SK-N-SH (cell line): ENCODE measurements at regions not wholly inside any gene's neighbourhood (a gene's known extent, or its start where the extent isn't known, plus 50 kb on each side); places are given as distances from the start of the nearest gene placed in this dataset.

ENCODE experiments used
- CTCF ChIA-PET: fragments of 300-600, 350-600 bp; formaldehyde crosslinking; extraction: SDS; loops from one replicate; lab custom pipeline; 2021; lab: Yijun Ruan, JAX
- POLR2A ChIA-PET: fragments of 350-600 bp; sonication (Branson Sonifier 250); formaldehyde crosslinking; extraction: SDS; loops from one replicate; lab custom pipeline; 2020; ENCODE audit warnings: antibody characterized with exemption, inconsistent platforms; lab: Yijun Ruan, JAX
- DNase-seq: peaks from one replicate; pipeline ENCODE4 v3.0.0; 2012
- H2AFZ ChIP-seq: fragments of 200-600 bp; sonication (generic); 2 replicates; pipeline ENCODE4 v1.8.1; 2016; ENCODE audit warnings: antibody characterized with exemption, mild to moderate bottlenecking, low read depth
- H3F3A ChIP-seq: fragments of 200-600 bp; sonication (generic); replicated peaks from 2 replicates; pipeline ENCODE3; 2016; ENCODE audit warnings: antibody characterized with exemption, mild to moderate bottlenecking; ENCODE audit not compliant: insufficient read depth
- H3K27ac ChIP-seq, 2 experiments: fragments of 200-500 bp in 1 of 2; fragments of 200-600 bp in 1 of 2; sonication (Bioruptor generic) in 1 of 2; sonication (generic), shearing (Covaris generic) in 1 of 2; 2 replicates each; pipeline versions ENCODE4 v1.5.1 to v1.6.1; 2014 to 2016; ENCODE audit warnings: low read depth in 2 of 2, inconsistent platforms in 1 of 2, low read length in 1 of 2, mild to moderate bottlenecking in 1 of 2, mixed read lengths in 1 of 2
- H3K27me3 ChIP-seq: fragments of 200-600 bp; sonication (generic), shearing (Covaris generic); 2 replicates; pipeline ENCODE4 v1.6.1; 2016; ENCODE audit warnings: mixed run types; ENCODE audit not compliant: insufficient read depth
- H3K36me3 ChIP-seq, 2 experiments: fragments of 200-500 bp in 1 of 2; fragments of 200-600 bp in 1 of 2; sonication (Bioruptor generic) in 1 of 2; sonication (generic) in 1 of 2; replicated peaks in 1 of 2; 2 replicates each; pipeline versions ENCODE3 to v1.5.1; 2014 to 2016; ENCODE audit warnings: low read length in 1 of 2, mild to moderate bottlenecking in 1 of 2; ENCODE audit not compliant: insufficient read depth in 2 of 2, control insufficient read depth in 1 of 2
- H3K4me1 ChIP-seq, 2 experiments: fragments of 200-500 bp in 1 of 2; fragments of 200-600 bp in 1 of 2; sonication (Bioruptor generic) in 1 of 2; sonication (generic), shearing (Covaris generic) in 1 of 2; 2 replicates each; pipeline versions ENCODE4 v1.5.1 to v1.6.1; 2014 to 2016; ENCODE audit warnings: low read depth in 1 of 2, low read length in 1 of 2, mixed run types in 1 of 2; ENCODE audit not compliant: insufficient read depth in 2 of 2, control insufficient read depth in 1 of 2
- H3K4me2 ChIP-seq: fragments of 200-600 bp; sonication (generic), shearing (Covaris generic); 2 replicates; pipeline ENCODE4 v1.6.1; 2017; ENCODE audit warnings: mixed run types
- H3K4me3 ChIP-seq, 2 experiments: fragments of 200-500 bp in 1 of 2; fragments of 200-600 bp in 1 of 2; sonication (Bioruptor generic) in 1 of 2; sonication (generic), shearing (Covaris generic) in 1 of 2; 2 replicates each; pipeline versions ENCODE4 v1.5.1 to v1.8.1; 2014 to 2016; ENCODE audit warnings: low read depth in 2 of 2, inconsistent platforms in 1 of 2, low read length in 1 of 2, mild to moderate bottlenecking in 1 of 2, mixed read lengths in 1 of 2, moderate library complexity in 1 of 2
- H3K79me2 ChIP-seq: fragments of 200-600 bp; sonication (generic); 2 replicates; pipeline ENCODE4 v1.8.1; 2017; ENCODE audit warnings: mild to moderate bottlenecking; ENCODE audit not compliant: insufficient read depth
- H3K9ac ChIP-seq: fragments of 200-600 bp; sonication (generic); 2 replicates; pipeline ENCODE4 v1.6.1; 2017; ENCODE audit warnings: mixed run types
- H3K9me2 ChIP-seq: fragments of 200-600 bp; sonication (generic); 2 replicates; pipeline ENCODE4 v1.6.1; 2017; ENCODE audit warnings: mixed run types
- H3K9me3 ChIP-seq: fragments of 200-600 bp; sonication (generic); 2 replicates; pipeline ENCODE4 v1.6.1; 2017; ENCODE audit warnings: mixed run types, mild to moderate bottlenecking, moderate library complexity
- H4K20me1 ChIP-seq: fragments of 200-600 bp; sonication (generic); 2 replicates; pipeline ENCODE4 v1.6.1; 2017; ENCODE audit warnings: mild to moderate bottlenecking, mixed run types; ENCODE audit not compliant: insufficient read depth
- CHD2 ChIP-seq: fragments of 150-350 bp; IDR thresholded peaks from 2 replicates; pipeline ENCODE4 v1.6.1; 2018; ENCODE audit warnings: low read length; ENCODE audit not compliant: partially characterized antibody
- ELF1 ChIP-seq: IDR thresholded peaks from 2 replicates; pipeline ENCODE4 v1.4.0; 2012
- FOXJ3 ChIP-seq: sonication (generic); formaldehyde crosslinking; IDR thresholded peaks from 2 replicates; pipeline ENCODE4 v1.5.1; 2020; ENCODE audit warnings: mild to moderate bottlenecking, missing genetic modification reagents
- FOXM1 ChIP-seq: IDR thresholded peaks from 2 replicates; pipeline ENCODE4 v1.4.0; 2012; ENCODE audit warnings: low read depth, mild to moderate bottlenecking
- GABPA ChIP-seq: IDR thresholded peaks from 2 replicates; pipeline ENCODE4 v1.4.0; 2012; ENCODE audit warnings: low read depth, mild to moderate bottlenecking
- GATA2 ChIP-seq: sonication (generic); formaldehyde crosslinking; IDR thresholded peaks from 2 replicates; pipeline ENCODE4 v1.5.0; 2020; ENCODE audit warnings: mild to moderate bottlenecking, missing genetic modification reagents
- NFIC ChIP-seq: IDR thresholded peaks from 2 replicates; pipeline ENCODE4 v1.4.0; 2012; ENCODE audit warnings: borderline replicate concordance
- RCOR1 ChIP-seq: fragments of 150-350 bp; IDR thresholded peaks from 2 replicates; pipeline ENCODE4 v1.6.1; 2017; ENCODE audit warnings: antibody characterized with exemption, low read length
- RFX5 ChIP-seq: IDR thresholded peaks from 2 replicates; pipeline ENCODE4 v1.6.1; 2012; ENCODE audit warnings: mild to moderate bottlenecking, improper control_type of control experiment, low read length
- TCF12 ChIP-seq: IDR thresholded peaks from 2 replicates; pipeline ENCODE4 v1.4.0; 2012
- YY1 ChIP-seq: IDR thresholded peaks from 2 replicates; pipeline ENCODE4 v1.4.0; 2012; ENCODE audit warnings: low read depth, mild to moderate bottlenecking
- WGBS: methylation state at CpG from one replicate; pipeline ENCODE4 v1.1.6; 2017; ENCODE audit warnings: low lambda C conversion rate; 5-methylcytosine and 5-hydroxymethylcytosine counted together
- TF ChIP-seq, protein P1 (sequence below): fragments of 200-600 bp; sonication (generic); IDR thresholded peaks from 2 replicates; pipeline ENCODE4 v1.6.1; 2017; ENCODE audit warnings: antibody characterized with exemption, mild to moderate bottlenecking, moderate library complexity
- TF ChIP-seq, protein P2 (sequence below): IDR thresholded peaks from 2 replicates; pipeline ENCODE4 v1.4.0; 2012; ENCODE audit warnings: low read depth, borderline replicate concordance
- TF ChIP-seq, protein P3 (sequence below): fragments of 150-350 bp; IDR thresholded peaks from 2 replicates; pipeline ENCODE4 v1.6.1; 2016; ENCODE audit warnings: mild to moderate bottlenecking, low read depth, low read length
- TF ChIP-seq, protein P4 (sequence below): IDR thresholded peaks from 2 replicates; pipeline ENCODE4 v1.4.0; 2012; ENCODE audit warnings: low read depth, borderline replicate concordance

DNA sequence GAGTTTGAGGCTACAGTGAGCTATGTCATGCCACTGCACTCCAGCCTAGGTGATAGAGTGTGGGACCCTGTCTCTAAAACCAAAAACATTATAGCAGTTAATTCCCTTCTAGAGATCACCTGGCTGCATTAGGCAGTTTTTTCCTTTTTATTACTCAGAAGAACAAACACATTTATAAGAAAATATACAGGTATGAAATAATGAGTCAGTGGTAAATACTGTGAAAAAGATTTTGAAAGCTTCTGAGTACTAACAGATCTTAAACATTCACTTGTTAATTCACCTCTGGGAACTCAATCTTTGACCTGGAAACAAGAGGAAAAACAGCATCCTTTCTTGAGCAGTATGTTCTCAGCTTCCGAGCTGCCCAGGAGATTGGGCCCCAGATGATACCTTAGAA is 64.1 kb downstream of the UCHL1 start:
- DNase-seq: no peak
- Histone ChIP-seq H3K4me1 (no peaks in the 10 kb centered on the region), H3K9me3 (no peaks in the 10 kb centered on the region), H3K27ac (no peak overlapping the region), H3K4me3 (no peak overlapping the region), H3K4me2 (no peak overlapping the region), H3K36me3 (no peaks in the 10 kb centered on the region), H3K9me2 (no peaks in the 10 kb centered on the region), H3K9ac (no peak overlapping the region), H4K20me1 (no peaks in the 10 kb centered on the region), H3K79me2 (no peaks in the 10 kb centered on the region), H3K27me3 (no peaks in the 10 kb centered on the region), H2AFZ (no peak overlapping the region), H3F3A (no peaks in the 10 kb centered on the region)
- WGBS: 25% methylated on average over 1 of the region's 1 CpG
- ChIA-PET CTCF (interaction anchor here (0.7 to 2.0 kb wide), 4 partner anchors 13 to 341 kb away, joined by 3 to 6 read pairs (median 4); no protein-coding TSS in a partner anchor), POLR2A (no interaction called here)
- TF ChIP-seq TCF12: no peak
- TF ChIP-seq FOXM1: no peak
- no peak for TF ChIP-seq NFIC
- no peak for TF ChIP-seq GATA2
- TF ChIP-seq CHD2: no peak
- no peak for TF ChIP-seq FOXJ3
- TF ChIP-seq, protein P1, sequence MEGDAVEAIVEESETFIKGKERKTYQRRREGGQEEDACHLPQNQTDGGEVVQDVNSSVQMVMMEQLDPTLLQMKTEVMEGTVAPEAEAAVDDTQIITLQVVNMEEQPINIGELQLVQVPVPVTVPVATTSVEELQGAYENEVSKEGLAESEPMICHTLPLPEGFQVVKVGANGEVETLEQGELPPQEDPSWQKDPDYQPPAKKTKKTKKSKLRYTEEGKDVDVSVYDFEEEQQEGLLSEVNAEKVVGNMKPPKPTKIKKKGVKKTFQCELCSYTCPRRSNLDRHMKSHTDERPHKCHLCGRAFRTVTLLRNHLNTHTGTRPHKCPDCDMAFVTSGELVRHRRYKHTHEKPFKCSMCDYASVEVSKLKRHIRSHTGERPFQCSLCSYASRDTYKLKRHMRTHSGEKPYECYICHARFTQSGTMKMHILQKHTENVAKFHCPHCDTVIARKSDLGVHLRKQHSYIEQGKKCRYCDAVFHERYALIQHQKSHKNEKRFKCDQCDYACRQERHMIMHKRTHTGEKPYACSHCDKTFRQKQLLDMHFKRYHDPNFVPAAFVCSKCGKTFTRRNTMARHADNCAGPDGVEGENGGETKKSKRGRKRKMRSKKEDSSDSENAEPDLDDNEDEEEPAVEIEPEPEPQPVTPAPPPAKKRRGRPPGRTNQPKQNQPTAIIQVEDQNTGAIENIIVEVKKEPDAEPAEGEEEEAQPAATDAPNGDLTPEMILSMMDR: no peak
- TF ChIP-seq YY1: no peak
- no peak for TF ChIP-seq ELF1
- TF ChIP-seq GABPA: no peak
- no peak for TF ChIP-seq RFX5
- no peak for TF ChIP-seq RCOR1
- TF ChIP-seq, protein P2, sequence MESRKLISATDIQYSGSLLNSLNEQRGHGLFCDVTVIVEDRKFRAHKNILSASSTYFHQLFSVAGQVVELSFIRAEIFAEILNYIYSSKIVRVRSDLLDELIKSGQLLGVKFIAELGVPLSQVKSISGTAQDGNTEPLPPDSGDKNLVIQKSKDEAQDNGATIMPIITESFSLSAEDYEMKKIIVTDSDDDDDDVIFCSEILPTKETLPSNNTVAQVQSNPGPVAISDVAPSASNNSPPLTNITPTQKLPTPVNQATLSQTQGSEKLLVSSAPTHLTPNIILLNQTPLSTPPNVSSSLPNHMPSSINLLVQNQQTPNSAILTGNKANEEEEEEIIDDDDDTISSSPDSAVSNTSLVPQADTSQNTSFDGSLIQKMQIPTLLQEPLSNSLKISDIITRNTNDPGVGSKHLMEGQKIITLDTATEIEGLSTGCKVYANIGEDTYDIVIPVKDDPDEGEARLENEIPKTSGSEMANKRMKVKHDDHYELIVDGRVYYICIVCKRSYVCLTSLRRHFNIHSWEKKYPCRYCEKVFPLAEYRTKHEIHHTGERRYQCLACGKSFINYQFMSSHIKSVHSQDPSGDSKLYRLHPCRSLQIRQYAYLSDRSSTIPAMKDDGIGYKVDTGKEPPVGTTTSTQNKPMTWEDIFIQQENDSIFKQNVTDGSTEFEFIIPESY: no peak
- TF ChIP-seq, protein P3, sequence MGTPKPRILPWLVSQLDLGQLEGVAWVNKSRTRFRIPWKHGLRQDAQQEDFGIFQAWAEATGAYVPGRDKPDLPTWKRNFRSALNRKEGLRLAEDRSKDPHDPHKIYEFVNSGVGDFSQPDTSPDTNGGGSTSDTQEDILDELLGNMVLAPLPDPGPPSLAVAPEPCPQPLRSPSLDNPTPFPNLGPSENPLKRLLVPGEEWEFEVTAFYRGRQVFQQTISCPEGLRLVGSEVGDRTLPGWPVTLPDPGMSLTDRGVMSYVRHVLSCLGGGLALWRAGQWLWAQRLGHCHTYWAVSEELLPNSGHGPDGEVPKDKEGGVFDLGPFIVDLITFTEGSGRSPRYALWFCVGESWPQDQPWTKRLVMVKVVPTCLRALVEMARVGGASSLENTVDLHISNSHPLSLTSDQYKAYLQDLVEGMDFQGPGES: no peak
- TF ChIP-seq, protein P4, sequence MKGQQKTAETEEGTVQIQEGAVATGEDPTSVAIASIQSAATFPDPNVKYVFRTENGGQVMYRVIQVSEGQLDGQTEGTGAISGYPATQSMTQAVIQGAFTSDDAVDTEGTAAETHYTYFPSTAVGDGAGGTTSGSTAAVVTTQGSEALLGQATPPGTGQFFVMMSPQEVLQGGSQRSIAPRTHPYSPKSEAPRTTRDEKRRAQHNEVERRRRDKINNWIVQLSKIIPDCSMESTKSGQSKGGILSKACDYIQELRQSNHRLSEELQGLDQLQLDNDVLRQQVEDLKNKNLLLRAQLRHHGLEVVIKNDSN: no peak
